GM19397 (cell line): ENCODE measurements at regions not wholly inside any gene's neighbourhood (a gene's known extent, or its start where the extent isn't known, plus 50 kb on each side); places are given as distances from the start of the nearest gene placed in this dataset.

Source experiments
- ATAC-seq: cut with Tn5 transposase; IDR thresholded peaks from one replicate; pipeline ENCODE4 v1.9.1; 2021; ENCODE audit warnings: mild to moderate bottlenecking, moderate library complexity; ENCODE audit not compliant: unreplicated experiment

DNA sequence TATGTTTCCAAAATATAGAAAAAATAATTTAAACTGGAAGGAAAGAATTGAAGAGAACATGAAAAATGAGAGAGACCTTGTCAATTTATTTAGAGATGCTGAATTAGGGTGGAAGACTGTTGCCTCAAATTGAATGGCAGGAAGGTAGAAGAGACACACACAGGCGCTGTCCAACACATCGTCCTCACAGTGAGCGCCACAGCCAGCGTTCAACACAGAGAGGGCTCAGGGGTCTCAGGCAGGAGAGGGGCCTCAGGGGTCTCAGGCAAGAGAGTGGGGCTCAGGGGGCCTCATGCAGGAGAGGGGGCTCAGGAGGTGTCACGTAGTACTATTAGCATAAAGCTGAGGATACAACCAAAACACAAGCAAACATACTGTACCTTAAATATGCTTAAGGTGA is 65.7 kb downstream of the TMEM18 start:
- ATAC-seq = no peak

- no peak for ATAC-seq
These were observed 66.7 kb downstream of the TMEM18 start for GRCh38 chr2:610491-610890.

DNA sequence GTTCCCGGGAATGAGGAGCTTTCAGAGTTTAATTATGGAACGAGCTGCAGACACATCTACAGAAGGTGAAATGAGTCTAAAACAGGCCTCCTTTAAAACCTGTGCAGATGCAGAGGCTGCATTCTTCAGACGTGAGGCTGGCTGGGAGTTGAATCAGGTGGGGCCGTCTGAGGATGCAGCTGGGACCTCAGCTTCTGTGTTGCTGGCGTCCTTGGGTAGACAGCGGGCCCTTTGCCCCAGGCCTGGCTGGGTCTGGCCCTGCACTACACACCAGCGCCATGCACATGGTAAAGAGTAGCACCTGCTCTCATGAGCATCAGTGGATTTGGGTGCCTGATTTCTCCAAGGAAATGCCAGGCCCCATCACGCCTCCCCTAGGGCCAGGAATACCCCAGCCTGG is 67.3 kb downstream of the TMEM18 start:
- ATAC-seq = no peak

GRCh38 chr2:609449-609848 is 67.8 kb downstream of the TMEM18 start:
- no peak for ATAC-seq

- ATAC-seq = no peak
These were observed 68.5 kb downstream of the TMEM18 start for GRCh38 chr2:608711-609110.

DNA sequence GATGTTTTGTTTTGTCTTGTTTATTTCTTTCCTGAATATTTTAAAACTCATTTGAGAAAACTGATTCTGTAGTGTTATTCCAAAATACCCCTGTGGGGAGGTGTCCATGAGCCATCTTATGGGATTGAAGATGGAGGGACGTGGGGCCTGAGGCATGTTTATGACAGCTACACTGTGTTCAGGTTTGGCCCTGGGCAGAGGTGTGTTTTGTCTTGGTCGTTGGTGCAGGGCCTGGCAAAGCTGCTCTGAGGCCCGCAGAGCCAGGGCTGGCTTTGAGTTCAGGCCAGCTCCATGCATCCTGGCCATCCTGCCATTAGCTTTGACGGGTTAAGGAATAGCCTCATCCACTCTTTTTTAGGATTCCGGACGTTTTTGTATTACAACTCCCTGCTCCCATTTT is 68.9 kb downstream of the TMEM18 start:
- ATAC-seq = no peak

- ATAC-seq = no peak
These were observed 69.5 kb downstream of the TMEM18 start for GRCh38 chr2:607709-608108.

GRCh38 chr2:607172-607571 is 70.0 kb downstream of the TMEM18 start:
- ATAC-seq = no peak

GRCh38 chr2:605674-606608 is 71.3 kb downstream of the TMEM18 start:
- no peak for ATAC-seq

- ATAC-seq = no peak
These were observed 72.2 kb downstream of the TMEM18 start for GRCh38 chr2:604854-605524.

DNA sequence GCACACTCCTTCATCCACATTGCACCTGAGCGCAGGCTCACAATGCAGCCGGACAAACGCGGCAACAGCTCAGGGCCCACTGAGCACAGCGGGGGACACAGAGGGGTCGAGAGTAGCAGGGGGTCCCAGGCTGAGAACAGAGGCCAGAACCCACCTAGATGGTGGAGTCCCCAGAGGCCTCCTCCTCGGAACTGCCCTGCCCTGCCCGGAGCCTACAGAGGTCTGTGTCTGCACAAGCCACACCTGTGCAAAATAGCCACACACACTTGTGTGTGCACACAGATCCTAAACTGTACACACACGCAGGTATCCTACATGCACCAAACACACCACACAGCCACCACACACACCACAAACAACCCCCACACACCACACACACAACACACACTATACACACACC is 72.8 kb downstream of the TMEM18 start:
- no peak for ATAC-seq

- no peak for ATAC-seq
These were observed 73.3 kb downstream of the TMEM18 start for GRCh38 chr2:603869-604268.

- no peak for ATAC-seq
These were observed 73.8 kb downstream of the TMEM18 start for GRCh38 chr2:603427-603826.

DNA sequence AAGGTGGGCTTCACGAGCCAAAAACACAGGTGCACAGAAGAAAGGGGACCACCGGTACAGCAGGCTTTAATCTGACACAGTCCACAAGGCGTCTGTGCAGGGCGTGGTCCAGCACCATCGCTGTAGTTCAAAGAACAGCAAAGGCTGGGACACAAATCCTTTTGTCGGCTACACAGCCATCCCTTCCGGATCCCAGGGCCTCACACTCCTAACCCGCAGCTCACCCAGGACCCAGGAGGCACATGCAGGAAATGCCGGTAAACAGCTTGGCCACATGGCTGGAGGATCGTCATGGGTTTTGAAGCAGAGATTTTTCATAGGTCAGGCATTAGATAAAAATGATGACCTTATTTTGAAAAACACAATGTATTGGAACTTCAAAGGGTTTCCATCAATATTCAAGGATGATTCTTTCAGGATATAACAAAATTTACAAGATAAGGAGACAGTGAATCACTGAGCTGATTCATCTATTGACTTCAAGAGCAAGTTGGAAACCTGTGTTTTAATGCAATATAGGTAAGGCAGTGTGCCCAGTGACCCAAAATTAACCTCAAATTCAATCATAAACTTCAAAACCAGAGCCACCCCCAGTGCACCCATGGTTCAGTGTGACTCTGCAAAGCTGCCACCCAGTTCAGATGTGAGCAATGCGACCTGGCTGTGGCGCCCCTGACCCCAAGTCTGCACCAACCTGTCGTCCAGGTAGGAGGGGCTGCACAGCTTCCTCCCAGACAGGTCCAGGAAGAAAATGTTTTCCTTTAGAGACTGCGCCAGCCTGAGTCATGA is 74.4 kb downstream of the TMEM18 start:
- ATAC-seq = no peak

DNA sequence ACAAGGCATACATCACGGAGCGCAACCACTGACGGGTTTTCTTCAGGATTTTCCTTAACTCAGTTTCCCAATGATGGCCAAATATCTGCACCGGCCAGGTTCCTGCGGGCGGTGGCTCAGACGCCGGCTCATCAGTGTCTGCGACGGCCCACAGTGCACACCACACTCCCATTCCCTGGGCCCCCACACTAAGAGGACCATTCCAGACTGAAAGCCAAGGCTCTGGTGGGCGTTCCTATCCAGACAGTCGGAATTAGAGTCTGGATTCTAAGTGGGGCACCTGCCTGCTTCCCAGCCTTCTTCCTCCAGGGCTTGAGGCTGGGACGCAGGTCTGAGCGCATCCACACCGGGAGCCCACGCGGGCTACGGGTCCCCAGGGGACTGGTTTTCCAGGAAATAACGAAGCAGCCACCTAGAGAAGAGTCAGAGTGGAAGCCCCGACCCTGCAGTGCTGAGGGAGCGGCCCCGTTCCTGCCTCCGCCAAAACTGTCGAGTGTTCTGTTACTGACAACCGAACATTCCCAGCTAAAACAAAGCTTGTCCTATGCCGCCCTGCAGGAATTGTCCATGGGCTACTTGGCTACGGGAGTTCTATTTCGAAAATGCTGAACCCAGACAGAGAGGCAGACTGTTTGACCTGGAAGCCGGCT is 75.3 kb downstream of the TMEM18 start:
- no peak for ATAC-seq

- ATAC-seq = no peak
These were observed 75.9 kb downstream of the TMEM18 start for GRCh38 chr2:601387-601698.

DNA sequence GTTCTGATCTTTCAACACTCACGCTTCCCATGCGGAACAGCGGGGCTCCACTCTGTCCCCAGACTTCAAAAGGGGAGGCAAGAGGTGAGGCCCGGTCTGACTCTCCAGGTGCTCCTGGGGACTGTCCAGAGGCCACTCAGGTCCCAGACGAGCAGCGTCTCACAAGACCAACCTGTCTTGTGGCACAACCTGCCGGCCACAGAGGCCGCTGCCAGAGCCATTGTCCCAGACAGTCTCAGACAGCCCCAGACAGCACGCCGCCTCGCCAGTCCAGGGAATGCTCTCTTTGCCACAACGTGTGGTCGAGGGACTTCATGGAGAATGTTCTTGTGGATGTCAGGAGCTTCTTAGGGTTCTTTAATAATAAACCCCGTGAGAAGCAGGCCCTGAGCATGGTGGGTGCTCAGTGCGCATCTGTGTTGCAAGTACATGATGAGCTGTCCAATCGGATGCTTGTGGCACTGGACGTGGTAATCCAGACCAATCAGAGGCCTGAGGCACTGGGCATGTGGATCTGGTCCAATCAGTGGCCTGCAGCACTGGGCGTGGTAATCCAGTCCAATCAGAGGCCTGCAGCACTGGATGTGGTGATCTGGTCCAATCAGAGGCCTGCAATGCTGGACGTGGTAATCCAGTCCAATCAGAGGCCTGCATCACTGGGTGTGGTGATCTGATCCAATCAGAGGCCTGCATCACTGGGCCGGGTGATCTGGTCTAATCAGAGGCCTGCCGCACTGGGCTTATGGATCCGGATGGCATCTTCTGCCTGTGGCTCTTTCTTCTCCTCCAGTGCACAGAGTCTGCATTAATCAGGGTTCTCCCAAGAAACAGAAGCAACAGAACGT is 76.4 kb downstream of the TMEM18 start:
- ATAC-seq = no peak

- ATAC-seq = no peak
These were observed 77.6 kb downstream of the TMEM18 start for GRCh38 chr2:599601-600000.

DNA sequence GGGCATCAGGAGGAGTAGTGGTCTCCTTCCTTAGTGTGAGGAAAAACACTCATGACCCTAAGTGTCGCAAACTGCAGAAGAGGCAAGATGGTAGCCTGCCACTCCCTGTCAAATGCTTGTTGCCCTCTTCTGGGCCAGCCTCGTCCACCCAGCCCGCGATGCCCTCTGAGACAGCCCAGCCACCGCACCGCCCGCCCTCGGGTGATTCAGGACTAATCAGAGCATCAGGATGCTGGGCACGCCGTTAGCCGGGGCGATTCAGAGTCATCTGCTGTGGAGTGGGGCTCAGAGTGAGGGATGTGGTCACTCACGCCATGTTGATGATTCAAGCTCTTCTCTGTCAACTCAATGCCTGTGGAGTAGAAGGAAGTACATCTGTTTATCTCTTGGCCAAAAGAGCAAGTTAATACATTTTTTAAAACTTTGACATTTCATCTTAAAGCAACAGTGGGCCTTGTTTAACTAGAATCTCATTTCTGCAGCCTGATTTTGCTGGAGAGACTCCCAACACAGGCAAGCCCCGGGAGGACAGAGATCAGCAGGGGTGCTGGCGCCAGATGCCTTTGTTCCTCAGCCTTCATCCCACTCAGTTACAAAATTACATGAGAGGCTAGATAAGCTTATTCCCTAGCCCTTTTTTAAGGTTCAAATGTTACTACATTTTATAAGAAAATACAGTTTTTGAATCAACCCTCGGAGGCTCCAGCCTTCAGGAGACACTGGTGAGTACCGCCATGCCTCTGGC is 79.0 kb downstream of the TMEM18 start:
- ATAC-seq = no peak
